ENCODE measurements at regions not wholly inside any gene's neighbourhood (a gene's known extent, or its start where the extent isn't known, plus 50 kb on each side); places are given as distances from the start of the nearest gene placed in this dataset.

DNA sequence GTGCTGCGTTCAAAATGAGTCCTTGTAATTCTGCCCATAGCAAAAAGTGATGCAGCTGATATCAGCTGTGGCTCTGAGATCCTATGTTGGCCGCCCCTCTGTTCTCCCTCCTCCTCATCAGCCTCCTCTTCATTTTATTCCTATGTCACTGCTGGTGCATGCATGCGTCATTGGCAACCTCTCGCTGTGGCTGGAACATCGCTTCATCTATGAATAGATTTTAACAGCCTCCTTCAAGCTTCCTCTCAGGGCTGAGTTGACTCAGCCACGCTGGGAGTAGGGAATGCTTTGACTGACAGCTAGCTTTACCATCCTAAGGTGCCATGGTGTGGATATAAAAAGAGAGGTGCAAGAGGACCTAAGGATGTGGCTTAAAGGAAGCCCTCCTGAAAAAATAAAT, 303.5 kb downstream of the PLK2 start:
- Histone ChIP-seq H3K4me2 (ENCODE audit: low read length) (no peak overlapping the region), H3K27me3 (ENCODE audit: insufficient read depth, low read length) (no peaks in the 10 kb centered on the region), H3F3A (ENCODE audit: insufficient read depth, low read length) (no peaks in the 10 kb centered on the region), H3K9ac (ENCODE audit: low read length) (no peak overlapping the region), H3K4me1 (ENCODE audit: insufficient read depth, low read length, severe bottlenecking) (no peaks in the 10 kb centered on the region), H3K79me2 (ENCODE audit: insufficient read depth, low read length) (no peaks in the 10 kb centered on the region), H3K36me3 (ENCODE audit: insufficient read depth, low read length) (no peaks in the 10 kb centered on the region), H3K27ac (ENCODE audit: low read depth, low read length, poor library complexity, severe bottlenecking) (no peak overlapping the region), H3K9me3 (ENCODE audit: low read length) (no peaks in the 10 kb centered on the region), H2AFZ (ENCODE audit: low read length) (no peak overlapping the region), H3K9me2 (ENCODE audit: low read depth, low read length) (no peaks in the 10 kb centered on the region), H3K4me3 (ENCODE audit: low read depth, low read length, poor library complexity, severe bottlenecking) (no peak overlapping the region), H4K20me1 (ENCODE audit: insufficient read depth, low read length) (no peaks in the 10 kb centered on the region)
- TF ChIP-seq, protein P1, sequence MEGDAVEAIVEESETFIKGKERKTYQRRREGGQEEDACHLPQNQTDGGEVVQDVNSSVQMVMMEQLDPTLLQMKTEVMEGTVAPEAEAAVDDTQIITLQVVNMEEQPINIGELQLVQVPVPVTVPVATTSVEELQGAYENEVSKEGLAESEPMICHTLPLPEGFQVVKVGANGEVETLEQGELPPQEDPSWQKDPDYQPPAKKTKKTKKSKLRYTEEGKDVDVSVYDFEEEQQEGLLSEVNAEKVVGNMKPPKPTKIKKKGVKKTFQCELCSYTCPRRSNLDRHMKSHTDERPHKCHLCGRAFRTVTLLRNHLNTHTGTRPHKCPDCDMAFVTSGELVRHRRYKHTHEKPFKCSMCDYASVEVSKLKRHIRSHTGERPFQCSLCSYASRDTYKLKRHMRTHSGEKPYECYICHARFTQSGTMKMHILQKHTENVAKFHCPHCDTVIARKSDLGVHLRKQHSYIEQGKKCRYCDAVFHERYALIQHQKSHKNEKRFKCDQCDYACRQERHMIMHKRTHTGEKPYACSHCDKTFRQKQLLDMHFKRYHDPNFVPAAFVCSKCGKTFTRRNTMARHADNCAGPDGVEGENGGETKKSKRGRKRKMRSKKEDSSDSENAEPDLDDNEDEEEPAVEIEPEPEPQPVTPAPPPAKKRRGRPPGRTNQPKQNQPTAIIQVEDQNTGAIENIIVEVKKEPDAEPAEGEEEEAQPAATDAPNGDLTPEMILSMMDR (IDR thresholded peaks at IDR 0.05; ENCODE audit: low read length), result no peak
- no peak for TF ChIP-seq EZH2 (IDR thresholded peaks at IDR 0.05; ENCODE audit: borderline replicate concordance, low read length)

DNA sequence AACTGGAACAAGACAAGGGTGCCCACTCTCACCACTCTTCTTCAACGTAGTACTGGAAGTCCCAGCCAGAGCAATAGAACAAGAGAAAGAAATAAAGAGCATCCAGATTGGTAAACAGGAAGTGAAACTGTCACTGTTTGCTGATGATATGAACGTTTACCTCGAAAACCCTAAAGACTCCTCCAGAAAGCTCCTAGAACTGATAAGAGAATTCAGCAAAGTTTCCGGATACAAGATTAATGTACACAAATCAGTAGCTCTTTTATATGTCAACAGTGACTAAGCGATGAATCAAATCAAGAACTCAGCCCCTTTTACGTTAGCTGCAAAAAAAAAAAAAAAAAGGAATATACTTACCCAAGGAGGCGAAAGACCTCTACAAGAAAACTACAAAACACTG, 306.6 kb downstream of the PLK2 start:
- no peaks in the 10 kb centered on the region for H3K9me2 ChIP-seq (ENCODE audit: low read depth, low read length)
- H4K20me1 ChIP-seq (ENCODE audit: insufficient read depth, low read length), result no peaks in the 10 kb centered on the region
- H3K27ac ChIP-seq (ENCODE audit: low read depth, low read length, poor library complexity, severe bottlenecking), result no peak overlapping the region
- H3K9ac ChIP-seq (ENCODE audit: low read length), result no peak overlapping the region
- no peaks in the 10 kb centered on the region for H3K36me3 ChIP-seq (ENCODE audit: insufficient read depth, low read length)
- H3K79me2 ChIP-seq (ENCODE audit: insufficient read depth, low read length), result no peaks in the 10 kb centered on the region
- H3K27me3 ChIP-seq (ENCODE audit: insufficient read depth, low read length), result no peaks in the 10 kb centered on the region
- no peaks in the 10 kb centered on the region for H3K4me1 ChIP-seq (ENCODE audit: insufficient read depth, low read length, severe bottlenecking)
- no peak for TF ChIP-seq EZH2 (IDR thresholded peaks at IDR 0.05; ENCODE audit: borderline replicate concordance, low read length)
- TF ChIP-seq, protein P1 (IDR thresholded peaks at IDR 0.05; ENCODE audit: low read length), result no peak
- no peak overlapping the region for H3K4me2 ChIP-seq (ENCODE audit: low read length)
- no peak overlapping the region for H2AFZ ChIP-seq (ENCODE audit: low read length)
- no peaks in the 10 kb centered on the region for H3K9me3 ChIP-seq (ENCODE audit: low read length)
- H3K4me3 ChIP-seq (ENCODE audit: low read depth, low read length, poor library complexity, severe bottlenecking), result no peak overlapping the region
- no peaks in the 10 kb centered on the region for H3F3A ChIP-seq (ENCODE audit: insufficient read depth, low read length)

- H4K20me1 ChIP-seq (ENCODE audit: insufficient read depth, low read length), result no peaks in the 10 kb centered on the region
- no peaks in the 10 kb centered on the region for H3K27me3 ChIP-seq (ENCODE audit: insufficient read depth, low read length)
- no peaks in the 10 kb centered on the region for H3K79me2 ChIP-seq (ENCODE audit: insufficient read depth, low read length)
- no peak overlapping the region for H2AFZ ChIP-seq (ENCODE audit: low read length)
- H3K27ac ChIP-seq (ENCODE audit: low read depth, low read length, poor library complexity, severe bottlenecking), result no peak overlapping the region
- no peak overlapping the region for H3K9ac ChIP-seq (ENCODE audit: low read length)
- H3K36me3 ChIP-seq (ENCODE audit: insufficient read depth, low read length), result no peaks in the 10 kb centered on the region
- H3K4me3 ChIP-seq (ENCODE audit: low read depth, low read length, poor library complexity, severe bottlenecking), result no peak overlapping the region
- no peaks in the 10 kb centered on the region for H3F3A ChIP-seq (ENCODE audit: insufficient read depth, low read length)
- H3K9me3 ChIP-seq (ENCODE audit: low read length), result no peaks in the 10 kb centered on the region
- no peaks in the 10 kb centered on the region for H3K9me2 ChIP-seq (ENCODE audit: low read depth, low read length)
- H3K4me1 ChIP-seq (ENCODE audit: insufficient read depth, low read length, severe bottlenecking), result no peaks in the 10 kb centered on the region
- no peak overlapping the region for H3K4me2 ChIP-seq (ENCODE audit: low read length)
- TF ChIP-seq, protein P1 (IDR thresholded peaks at IDR 0.05; ENCODE audit: low read length), result no peak
- TF ChIP-seq EZH2 (IDR thresholded peaks at IDR 0.05; ENCODE audit: borderline replicate concordance, low read length), result no peak
Measured at GRCh38 chr5:58151414-58151813, 308.5 kb downstream of the PLK2 start.
